H1 (cell line): ENCODE measurements at regions not wholly inside any gene's neighbourhood (a gene's known extent, or its start where the extent isn't known, plus 50 kb on each side); places are given as distances from the start of the nearest gene placed in this dataset.
"Not testable (repeated sequence)": the region's sequence is repeated elsewhere in the genome, so short reads cannot be mapped to it uniquely, and the experiment has no call there.

ENCODE experiments used
- CBX5 ChIP-seq: fragments of 300-800, 300-1000 bp; sonication (generic); IDR thresholded peaks from 2 replicates; pipeline ENCODE4 v1.7.1; 2016; ENCODE audit warnings: antibody characterized with exemption, low read length, low read depth
- CTCF ChIP-seq, 3 experiments: IDR thresholded peaks; 1 replicate in 2 of 3; 2 replicates in 1 of 3; pipeline versions ENCODE4 v1.5.1 to v1.6.1; 2011; ENCODE audit warnings: low read length in 3 of 3, mild to moderate bottlenecking in 3 of 3, inconsistent platforms in 2 of 3, low read depth in 1 of 3, moderate library complexity in 1 of 3; ENCODE audit not compliant: insufficient read depth in 1 of 3; ENCODE audit errors: control extremely low read depth in 1 of 3
- POU5F1 ChIP-seq: IDR thresholded peaks from 2 replicates; pipeline ENCODE4 v1.6.1; 2011; ENCODE audit warnings: low read depth, mild to moderate bottlenecking, low read length, moderate library complexity
- RFX5 ChIP-seq: IDR thresholded peaks from 2 replicates; pipeline ENCODE4 v1.6.1; 2011; ENCODE audit warnings: low read depth, low read length, improper control_type of control experiment, borderline replicate concordance
- SUZ12 ChIP-seq: fragments of 200-600 bp; sonication (generic); IDR thresholded peaks from 2 replicates; pipeline ENCODE4 v1.6.1; 2012; ENCODE audit warnings: mild to moderate bottlenecking, inconsistent platforms, low read length, moderate library complexity, mixed read lengths
- TAF1 ChIP-seq: IDR thresholded peaks from 2 replicates; pipeline ENCODE4 v1.6.1; 2011; ENCODE audit warnings: mild to moderate bottlenecking, low read depth, low read length

DNA sequence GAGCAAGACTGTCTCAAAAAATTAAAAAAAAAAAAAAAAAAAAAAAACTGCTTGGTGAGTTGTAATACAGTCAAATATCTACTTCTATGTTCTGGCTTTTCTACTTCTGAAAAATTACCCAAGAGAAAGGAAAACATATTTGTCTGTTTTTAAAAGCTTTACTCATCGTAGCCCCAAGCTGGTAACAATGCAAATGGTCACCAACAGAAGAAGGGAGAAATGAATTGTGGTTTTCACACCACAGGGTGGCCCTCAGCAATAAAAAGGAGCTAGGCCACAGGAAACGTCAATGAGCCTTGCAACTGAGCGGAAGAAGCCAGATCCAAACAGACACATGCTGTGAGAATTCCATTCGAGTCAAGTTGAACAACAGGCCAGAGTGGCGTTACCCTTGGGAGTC lies 121.0 kb downstream of the CDRT15L2 start:
- TF ChIP-seq SUZ12; CTCF (IDR thresholded peaks at IDR 0.05; ENCODE audit: control extremely low read depth in 1 of 3, insufficient read depth in 1 of 3, low read depth in 1 of 3, low read length in 3 of 3); CBX5; RFX5; TAF1; POU5F1: not testable (repeated sequence)
